CD8-positive, alpha-beta memory T cell (primary cell): ENCODE measurements at regions not wholly inside any gene's neighbourhood (a gene's known extent, or its start where the extent isn't known, plus 50 kb on each side); places are given as distances from the start of the nearest gene placed in this dataset.

Experiments used
- CTCF ChIA-PET: fragments of 350-600 bp; sonication (Branson Sonifier 250); formaldehyde crosslinking; loops from one replicate; lab custom pipeline; 2021; ENCODE audit warnings: antibody characterized with exemption; lab: Charles Lee
- POLR2A ChIA-PET: fragments of 350-600 bp; sonication (Branson Sonifier 250); formaldehyde crosslinking; loops from one replicate; lab custom pipeline; 2021; ENCODE audit warnings: antibody characterized with exemption; lab: Charles Lee
- DNase-seq, 5 donors: peaks; one replicate each; pipeline versions ENCODE4 v3.0.0 to v3.0.0-alpha.2; 2020 to 2022; ENCODE audit warnings: mixed read lengths in 1 of 5
- H3K27ac ChIP-seq: one replicate; pipeline ENCODE4 v1.7.0; 2013; ENCODE audit warnings: low read depth, mild to moderate bottlenecking, low read length, moderate library complexity
- H3K27me3 ChIP-seq: 2 replicates; pipeline ENCODE4 v1.7.0; 2013; ENCODE audit warnings: low read length, mild to moderate bottlenecking; ENCODE audit not compliant: insufficient read depth, poor library complexity, severe bottlenecking
- H3K36me3 ChIP-seq: 2 replicates; pipeline ENCODE4 v1.7.0; 2013; ENCODE audit warnings: mild to moderate bottlenecking, low read length, moderate library complexity; ENCODE audit not compliant: insufficient read depth
- H3K4me1 ChIP-seq: 2 replicates; pipeline ENCODE4 v1.7.0; 2013; ENCODE audit warnings: mild to moderate bottlenecking, low read length, moderate library complexity; ENCODE audit not compliant: insufficient read depth
- H3K4me3 ChIP-seq: 2 replicates; pipeline ENCODE4 v1.7.0; 2013; ENCODE audit warnings: mild to moderate bottlenecking, low read length
- H3K9me3 ChIP-seq: 2 replicates; pipeline ENCODE4 v1.7.0; 2013; ENCODE audit warnings: mild to moderate bottlenecking, low read length
- H3K27ac Mint-ChIP-seq, 8 donors: one replicate each; pipeline ENCODE4 v1.8.0; 2020 to 2021; ENCODE audit warnings: mixed read lengths in 8 of 8, mild to moderate bottlenecking in 6 of 8, inconsistent platforms in 3 of 8, moderate library complexity in 3 of 8
- H3K27me3 Mint-ChIP-seq, 2 donors: one replicate each; pipeline ENCODE4 v1.8.0; 2020 to 2021; ENCODE audit warnings: mixed read lengths in 2 of 2, mild to moderate bottlenecking in 1 of 2, moderate library complexity in 1 of 2
- H3K36me3 Mint-ChIP-seq, 3 donors: one replicate each; pipeline ENCODE4 v1.8.0; 2020 to 2021; ENCODE audit warnings: mixed read lengths in 3 of 3, inconsistent platforms in 1 of 3, mild to moderate bottlenecking in 1 of 3
- H3K4me1 Mint-ChIP-seq, 3 donors: one replicate each; pipeline ENCODE4 v1.8.0; 2020 to 2021; ENCODE audit warnings: mixed read lengths in 3 of 3, inconsistent platforms in 1 of 3, mild to moderate bottlenecking in 1 of 3
- H3K4me3 Mint-ChIP-seq, 7 donors: one replicate each; pipeline ENCODE4 v1.8.0; 2020 to 2021; ENCODE audit warnings: mixed read lengths in 7 of 7, mild to moderate bottlenecking in 6 of 7, moderate library complexity in 4 of 7, inconsistent platforms in 2 of 7
- H3K9me3 Mint-ChIP-seq, 5 donors: one replicate each; pipeline ENCODE4 v1.8.0; 2020 to 2022; ENCODE audit warnings: mixed read lengths in 5 of 5, mild to moderate bottlenecking in 3 of 5, moderate library complexity in 2 of 5, inconsistent platforms in 1 of 5

DNA sequence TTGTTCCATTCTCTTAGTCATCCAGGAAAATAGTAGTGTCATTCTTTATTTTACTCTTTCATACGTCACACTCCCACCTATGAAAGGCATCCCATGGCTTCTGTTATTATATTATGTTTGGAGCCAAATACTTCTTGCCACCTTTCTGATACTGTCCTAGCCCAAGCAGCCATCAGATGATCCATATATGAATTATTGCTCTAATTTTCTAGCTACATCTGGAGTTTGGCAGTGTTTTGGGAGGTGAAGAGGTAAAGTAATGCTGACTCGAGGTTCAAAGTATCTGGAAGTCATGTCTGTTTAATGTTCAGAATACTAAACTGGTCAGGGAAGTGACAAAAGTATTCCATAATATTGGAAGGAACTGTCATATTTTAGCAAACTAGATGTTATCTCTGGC lies 362.5 kb downstream of the GPR37 start:
- H3K27ac Mint-ChIP-seq, result no peak overlapping the region
- Histone ChIP-seq H3K4me3 (no peak overlapping the region), H3K27ac (no peak overlapping the region), H3K27me3 (no peaks in the 10 kb centered on the region), H3K4me1 (no peaks in the 10 kb centered on the region), H3K36me3 (no peaks in the 10 kb centered on the region), H3K9me3 (no peaks in the 10 kb centered on the region)
- no peak for DNase-seq
- CTCF ChIA-PET, result no interaction called here
- H3K4me3 Mint-ChIP-seq, result no peak overlapping the region
- POLR2A ChIA-PET, result no interaction called here
- no peaks in the 10 kb centered on the region for H3K4me1 Mint-ChIP-seq
- H3K27me3 Mint-ChIP-seq, result no peaks in the 10 kb centered on the region
- no peaks in the 10 kb centered on the region for H3K36me3 Mint-ChIP-seq
- peaks cover 0 to 13% (median 5%) of the 10 kb centered on the region in 5 donors for H3K9me3 Mint-ChIP-seq

DNA sequence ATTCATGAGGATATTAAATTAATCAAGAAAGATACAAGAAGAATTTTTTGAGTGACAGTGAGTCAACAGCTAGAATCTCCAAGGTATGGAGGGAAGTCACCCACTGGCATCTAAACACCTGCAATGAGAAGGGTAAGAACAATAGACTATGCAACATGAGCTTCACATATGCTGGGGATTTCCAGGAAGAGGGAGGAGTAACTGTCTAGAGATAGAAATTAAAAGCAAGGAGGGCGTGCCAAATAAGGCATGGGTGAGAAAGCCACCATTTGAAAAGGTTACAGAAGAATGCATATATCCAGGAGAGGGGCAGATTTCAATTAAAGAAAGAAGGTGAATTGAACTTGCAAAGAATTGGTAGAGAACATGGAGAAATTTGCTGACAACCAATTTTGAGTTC lies 365.7 kb downstream of the GPR37 start:
- Histone ChIP-seq H3K27me3 (no peaks in the 10 kb centered on the region), H3K4me3 (no peak overlapping the region), H3K36me3 (no peaks in the 10 kb centered on the region), H3K9me3 (no peaks in the 10 kb centered on the region), H3K4me1 (no peaks in the 10 kb centered on the region), H3K27ac (no peak overlapping the region)
- H3K27me3 Mint-ChIP-seq, result no peaks in the 10 kb centered on the region
- no peak overlapping the region for H3K27ac Mint-ChIP-seq
- CTCF ChIA-PET, result no interaction called here
- no peaks in the 10 kb centered on the region for H3K4me1 Mint-ChIP-seq
- peaks cover 4 to 28% (median 9%) of the 10 kb centered on the region in 5 donors for H3K9me3 Mint-ChIP-seq
- H3K36me3 Mint-ChIP-seq, result no peaks in the 10 kb centered on the region
- DNase-seq, result no peak
- POLR2A ChIA-PET, result no interaction called here
- no peak overlapping the region for H3K4me3 Mint-ChIP-seq

DNA sequence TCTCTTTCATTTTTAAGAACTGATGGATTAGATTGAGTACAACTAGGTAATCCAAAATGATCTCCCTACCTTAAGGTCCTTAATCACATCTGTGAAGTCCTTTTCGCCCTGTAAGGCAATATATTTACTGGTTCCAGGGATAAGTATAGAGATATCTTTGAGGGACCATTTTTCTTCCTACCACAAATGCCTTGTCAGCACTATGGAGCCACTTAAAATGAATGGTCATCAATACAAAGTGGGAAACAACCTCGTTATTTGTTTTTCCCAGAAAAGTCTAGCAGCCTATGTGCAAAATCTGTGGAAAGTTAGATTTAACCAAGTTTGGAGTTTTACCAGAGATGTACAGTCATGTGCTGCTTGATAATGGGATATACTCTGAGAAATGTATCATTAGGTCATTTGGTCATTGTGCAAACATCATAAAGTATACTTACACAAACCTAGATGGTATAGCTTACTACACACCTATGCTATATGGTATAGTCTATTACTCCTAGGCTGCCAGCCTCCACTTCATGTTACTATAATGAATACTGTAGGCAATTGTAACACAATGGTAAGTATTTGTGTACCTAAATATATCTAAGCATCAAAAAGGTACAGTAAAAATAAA lies 366.2 kb upstream of the TMEM229A start:
- Histone ChIP-seq H3K27me3 (no peaks in the 10 kb centered on the region), H3K4me3 (no peak overlapping the region), H3K9me3 (no peaks in the 10 kb centered on the region), H3K36me3 (no peaks in the 10 kb centered on the region), H3K27ac (no peak overlapping the region), H3K4me1 (no peaks in the 10 kb centered on the region)
- no peak for DNase-seq
- Mint-ChIP-seq H3K4me1 (no peaks in the 10 kb centered on the region), H3K4me3 (no peak overlapping the region), H3K27ac (no peak overlapping the region), H3K27me3 (no peaks in the 10 kb centered on the region), H3K9me3 (peaks cover 4 to 28% (median 9%) of the 10 kb centered on the region in 5 donors), H3K36me3 (no peaks in the 10 kb centered on the region)
- ChIA-PET POLR2A (no interaction called here), CTCF (no interaction called here)

DNA sequence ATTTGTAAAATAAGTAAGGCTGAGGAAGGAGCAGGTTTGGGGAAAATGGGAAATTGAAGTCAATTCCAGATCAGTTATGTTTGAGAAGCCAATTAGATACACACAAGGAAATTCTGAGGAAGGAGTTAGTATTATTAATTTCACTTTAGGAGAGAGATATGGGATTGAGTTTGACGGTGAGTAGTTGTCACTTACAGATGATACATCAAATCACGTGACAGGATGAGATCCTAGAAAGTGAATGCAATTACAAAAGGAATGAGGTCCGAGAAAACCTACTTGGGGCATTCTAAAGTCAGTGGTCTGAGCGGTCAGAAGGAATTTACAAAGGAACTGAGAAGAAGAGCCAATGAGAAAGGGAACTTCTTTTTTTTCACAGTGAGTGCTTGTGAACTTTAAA lies 364.3 kb upstream of the TMEM229A start:
- no peaks in the 10 kb centered on the region for H3K27me3 Mint-ChIP-seq
- peaks cover 6 to 21% (median 10%) of the 10 kb centered on the region in 5 donors for H3K9me3 Mint-ChIP-seq
- Histone ChIP-seq H3K4me1 (no peaks in the 10 kb centered on the region), H3K4me3 (no peak overlapping the region), H3K27ac (no peak overlapping the region), H3K27me3 (no peaks in the 10 kb centered on the region), H3K9me3 (no peaks in the 10 kb centered on the region), H3K36me3 (no peaks in the 10 kb centered on the region)
- CTCF ChIA-PET, result no interaction called here
- POLR2A ChIA-PET, result no interaction called here
- no peak for DNase-seq
- H3K4me1 Mint-ChIP-seq, result no peaks in the 10 kb centered on the region
- H3K4me3 Mint-ChIP-seq, result no peak overlapping the region
- no peak overlapping the region for H3K27ac Mint-ChIP-seq
- H3K36me3 Mint-ChIP-seq, result no peaks in the 10 kb centered on the region

DNA sequence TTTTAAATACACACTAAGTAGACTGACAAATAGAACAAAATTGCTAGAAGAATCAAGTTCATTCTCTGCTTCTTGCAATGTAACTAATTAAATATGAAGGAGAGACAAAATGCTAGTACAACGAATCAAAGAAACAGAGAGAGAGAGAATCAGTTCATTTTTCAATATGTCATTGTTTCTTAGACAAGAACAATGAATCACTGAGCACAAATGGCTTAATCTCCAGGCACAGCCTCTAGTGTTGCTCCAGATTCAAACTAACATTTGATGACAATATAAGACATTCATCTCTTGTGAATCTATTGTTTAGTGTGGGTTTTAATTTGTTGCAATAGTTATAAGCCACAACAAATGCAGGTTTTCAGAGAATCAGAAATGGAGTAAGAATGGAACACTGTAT lies 357.4 kb upstream of the TMEM229A start:
- Histone ChIP-seq H3K9me3 (no peaks in the 10 kb centered on the region), H3K4me3 (no peak overlapping the region), H3K36me3 (no peaks in the 10 kb centered on the region), H3K4me1 (no peaks in the 10 kb centered on the region), H3K27ac (no peak overlapping the region), H3K27me3 (no peaks in the 10 kb centered on the region)
- Mint-ChIP-seq H3K27me3 (no peaks in the 10 kb centered on the region), H3K27ac (no peak overlapping the region), H3K4me3 (no peak overlapping the region), H3K9me3 (peaks cover 0 to 14% (median 3%) of the 10 kb centered on the region in 5 donors), H3K36me3 (no peaks in the 10 kb centered on the region), H3K4me1 (no peaks in the 10 kb centered on the region)
- ChIA-PET POLR2A (no interaction called here), CTCF (no interaction called here)
- no peak for DNase-seq

DNA sequence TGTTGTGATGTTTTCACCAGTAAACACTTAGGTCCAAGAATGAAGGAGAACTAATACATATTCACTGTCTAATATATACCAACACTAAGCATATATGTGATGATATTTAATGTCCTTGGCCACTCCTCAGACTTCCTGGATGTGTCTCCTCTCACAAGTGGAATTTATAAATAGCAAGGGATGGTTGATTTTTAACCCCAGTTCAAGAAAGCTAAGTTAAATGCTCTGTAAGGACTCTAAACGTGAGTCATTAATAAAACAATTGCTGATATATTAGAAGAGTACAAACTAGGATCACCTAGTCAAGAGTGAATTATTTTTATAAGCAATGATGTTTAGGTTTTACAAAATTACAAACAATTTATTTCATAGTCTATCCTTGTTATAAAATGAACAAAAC lies 355.9 kb upstream of the TMEM229A start:
- no peak overlapping the region for H3K27ac Mint-ChIP-seq
- no peaks in the 10 kb centered on the region for H3K27me3 Mint-ChIP-seq

DNA sequence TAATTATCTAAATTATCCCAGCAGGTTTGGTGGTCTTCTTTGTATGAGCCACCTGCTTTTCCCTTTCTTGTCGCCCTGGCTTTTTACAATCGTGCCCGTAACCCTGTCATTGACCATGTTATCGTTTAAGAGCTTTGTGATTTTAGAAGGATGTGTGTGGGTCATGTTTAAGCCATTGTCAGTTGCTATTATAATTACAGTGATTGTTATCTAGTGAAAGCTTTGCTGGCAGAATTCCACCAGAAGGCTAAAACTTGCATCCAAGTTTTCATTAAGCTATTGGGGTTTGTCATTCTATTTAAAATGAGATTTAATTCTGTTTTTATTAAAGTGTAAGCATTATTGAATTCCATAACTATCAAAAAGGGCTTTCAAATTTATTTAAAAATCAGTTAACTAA lies 354.2 kb upstream of the TMEM229A start:
- no peak overlapping the region for H3K4me3 Mint-ChIP-seq
- H3K9me3 Mint-ChIP-seq, result peaks cover 0 to 26% (median 1%) of the 10 kb centered on the region in 5 donors
- ChIA-PET CTCF (no interaction called here), POLR2A (no interaction called here)
- DNase-seq, result no peak
- Histone ChIP-seq H3K27me3 (no peaks in the 10 kb centered on the region), H3K4me1 (no peaks in the 10 kb centered on the region), H3K36me3 (no peaks in the 10 kb centered on the region), H3K9me3 (no peaks in the 10 kb centered on the region), H3K4me3 (no peak overlapping the region), H3K27ac (no peak overlapping the region)
- no peak overlapping the region for H3K27ac Mint-ChIP-seq
- H3K36me3 Mint-ChIP-seq, result no peaks in the 10 kb centered on the region
- H3K4me1 Mint-ChIP-seq, result no peaks in the 10 kb centered on the region
- H3K27me3 Mint-ChIP-seq, result no peaks in the 10 kb centered on the region

More for the DNA sequence above, 355.9 kb upstream of the TMEM229A start:
- Mint-ChIP-seq H3K36me3 (no peaks in the 10 kb centered on the region), H3K4me3 (no peak overlapping the region), H3K4me1 (no peaks in the 10 kb centered on the region), H3K9me3 (peaks cover 0 to 18% (median 1%) of the 10 kb centered on the region in 5 donors)
- ChIA-PET CTCF (no interaction called here), POLR2A (no interaction called here)
- Histone ChIP-seq H3K4me1 (no peaks in the 10 kb centered on the region), H3K27me3 (no peaks in the 10 kb centered on the region), H3K27ac (no peak overlapping the region), H3K36me3 (no peaks in the 10 kb centered on the region), H3K9me3 (no peaks in the 10 kb centered on the region), H3K4me3 (no peak overlapping the region)
- DNase-seq, result no peak

DNA sequence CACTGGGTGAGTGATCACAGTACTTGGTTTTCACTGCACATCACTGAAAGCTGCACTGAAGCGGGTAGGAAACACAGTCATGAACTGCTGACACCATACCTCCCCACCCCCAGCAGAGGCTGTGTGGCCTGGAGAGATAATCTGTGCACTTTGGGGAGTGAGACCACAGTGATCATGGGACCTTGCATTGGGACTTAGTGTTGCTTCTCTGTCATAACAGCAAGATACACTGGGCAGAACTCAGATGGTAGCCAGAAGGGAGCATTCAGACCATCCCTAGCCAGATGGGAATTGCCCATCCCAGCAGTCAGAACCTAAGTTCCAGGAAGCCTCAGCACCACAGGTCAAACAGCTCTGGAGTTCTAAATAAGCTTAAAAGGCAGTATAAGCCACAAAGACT lies 346.4 kb upstream of the TMEM229A start:
- H3K4me3 ChIP-seq, result no peak overlapping the region
- no peaks in the 10 kb centered on the region for H3K36me3 Mint-ChIP-seq
- no peak overlapping the region for H3K4me3 Mint-ChIP-seq
- peaks cover 2 to 35% (median 4%) of the 10 kb centered on the region in 5 donors for H3K9me3 Mint-ChIP-seq
- H3K4me1 Mint-ChIP-seq, result no peaks in the 10 kb centered on the region
- ChIA-PET POLR2A (no interaction called here), CTCF (no interaction called here)
- no peaks in the 10 kb centered on the region for H3K27me3 ChIP-seq
- no peak overlapping the region for H3K27ac ChIP-seq
- no peak for DNase-seq
- H3K4me1 ChIP-seq, result no peaks in the 10 kb centered on the region
- H3K27me3 Mint-ChIP-seq, result no peaks in the 10 kb centered on the region
- H3K9me3 ChIP-seq, result no peaks in the 10 kb centered on the region
- H3K36me3 ChIP-seq, result no peaks in the 10 kb centered on the region
- H3K27ac Mint-ChIP-seq, result no peak overlapping the region
